ENCODE measurements at regions not wholly inside any gene's neighbourhood (a gene's known extent, or its start where the extent isn't known, plus 50 kb on each side); places are given as distances from the start of the nearest gene placed in this dataset.

DNA sequence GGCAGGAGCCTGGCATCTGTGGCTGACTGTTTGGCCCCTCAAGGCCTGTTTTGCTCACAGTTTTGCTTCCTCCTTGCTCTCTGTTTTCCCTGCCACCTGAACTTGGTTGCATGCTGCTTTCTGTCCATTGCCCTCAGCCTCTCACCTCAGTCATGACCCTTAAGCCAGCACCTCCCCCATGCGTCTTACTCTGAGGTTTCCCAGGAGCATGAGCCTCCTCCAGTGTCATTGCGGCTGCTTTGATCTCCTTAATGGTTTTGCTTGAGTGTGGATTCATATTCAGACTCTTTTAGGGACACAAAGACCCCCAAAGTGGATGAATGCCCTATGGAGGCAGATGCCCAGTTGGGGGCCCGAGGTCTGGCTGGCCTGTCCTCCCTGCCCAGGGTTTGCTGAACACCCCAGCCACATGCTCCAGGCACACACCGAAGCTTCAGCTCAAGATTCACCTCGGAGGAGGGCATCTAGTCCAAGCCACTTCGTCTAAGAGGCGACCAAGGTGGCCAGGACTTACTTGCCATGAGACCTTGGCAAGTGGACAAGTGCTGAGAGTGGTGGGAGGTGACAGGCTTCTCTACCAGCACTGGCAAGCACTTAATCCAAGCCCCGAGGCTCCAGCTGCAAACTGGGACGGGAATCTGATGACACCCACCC is 95.4 kb upstream of the DIO3 start:
- DNase-seq (ENCODE audit: low spot score) = no peak

DNA sequence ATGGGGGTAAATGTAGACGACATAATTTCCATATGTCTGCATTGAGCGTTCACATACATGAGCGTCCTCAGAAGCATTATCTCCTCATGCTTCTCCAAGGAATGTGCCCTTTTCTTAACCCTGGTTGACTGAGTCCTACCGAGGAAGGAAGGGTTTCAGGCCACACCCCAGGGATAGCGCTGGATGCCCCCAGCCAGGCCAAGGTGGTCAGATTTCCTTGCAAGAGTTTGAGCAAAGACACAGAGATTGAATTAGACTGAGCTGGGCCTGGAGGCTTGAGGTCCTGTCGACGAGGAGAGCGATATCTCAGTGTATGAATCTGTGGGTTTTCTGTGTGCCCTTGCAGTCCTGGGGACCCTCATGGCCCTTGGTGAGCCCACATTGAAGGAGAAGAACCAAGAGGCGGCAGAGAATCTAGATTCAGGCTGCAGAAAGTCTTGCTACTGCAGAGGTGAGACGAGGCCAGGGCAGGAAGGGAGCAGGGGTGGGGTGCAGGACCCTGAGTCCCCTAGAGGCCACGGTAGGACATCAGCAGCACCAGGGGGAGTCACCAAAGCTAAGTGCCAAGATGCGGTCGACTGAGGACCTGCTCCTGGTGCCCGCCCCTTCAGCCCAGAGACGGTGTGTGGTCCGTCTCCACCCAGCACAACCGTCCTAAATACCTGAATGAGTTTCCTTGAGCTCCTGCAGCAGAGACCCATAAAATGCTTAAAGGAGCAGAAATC is 94.7 kb upstream of the DIO3 start:
- no peak for DNase-seq (ENCODE audit: low spot score)

DNA sequence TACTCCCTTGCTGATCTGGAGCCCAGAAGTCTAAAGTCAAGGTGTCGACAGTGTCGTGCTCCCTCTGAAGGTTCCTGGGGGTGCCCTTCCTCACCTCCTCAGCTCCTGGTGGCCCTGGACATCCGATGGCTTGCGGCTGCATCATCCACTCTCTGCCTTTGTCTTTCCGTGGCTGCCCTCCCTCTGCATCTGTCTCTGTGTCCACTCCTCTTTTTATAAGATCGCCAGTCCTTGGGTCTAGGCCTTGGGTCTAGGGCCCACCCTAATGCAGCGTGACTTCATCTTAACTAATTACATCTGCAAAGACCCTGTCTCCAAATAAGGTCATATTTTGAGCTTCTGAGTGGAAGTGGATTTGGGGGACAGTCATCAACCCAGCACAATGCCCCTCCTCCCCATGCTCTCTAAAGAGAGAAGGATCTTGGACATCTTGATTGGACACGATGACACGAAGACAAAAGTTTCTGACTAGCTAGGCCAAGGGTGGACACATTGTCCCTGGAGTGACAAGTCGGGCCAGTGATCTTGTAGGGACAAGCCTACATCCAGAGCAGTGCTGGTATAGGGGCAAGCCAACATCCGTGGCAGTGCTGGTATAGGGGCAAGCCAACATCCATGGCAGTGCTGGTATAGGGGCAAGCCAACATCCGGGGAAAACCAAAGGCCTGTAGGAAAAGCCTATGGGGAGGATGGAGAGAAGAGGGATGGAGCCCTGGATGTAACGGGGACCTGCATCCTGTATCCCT is 93.9 kb upstream of the DIO3 start:
- no peak for DNase-seq (ENCODE audit: low spot score)

DNA sequence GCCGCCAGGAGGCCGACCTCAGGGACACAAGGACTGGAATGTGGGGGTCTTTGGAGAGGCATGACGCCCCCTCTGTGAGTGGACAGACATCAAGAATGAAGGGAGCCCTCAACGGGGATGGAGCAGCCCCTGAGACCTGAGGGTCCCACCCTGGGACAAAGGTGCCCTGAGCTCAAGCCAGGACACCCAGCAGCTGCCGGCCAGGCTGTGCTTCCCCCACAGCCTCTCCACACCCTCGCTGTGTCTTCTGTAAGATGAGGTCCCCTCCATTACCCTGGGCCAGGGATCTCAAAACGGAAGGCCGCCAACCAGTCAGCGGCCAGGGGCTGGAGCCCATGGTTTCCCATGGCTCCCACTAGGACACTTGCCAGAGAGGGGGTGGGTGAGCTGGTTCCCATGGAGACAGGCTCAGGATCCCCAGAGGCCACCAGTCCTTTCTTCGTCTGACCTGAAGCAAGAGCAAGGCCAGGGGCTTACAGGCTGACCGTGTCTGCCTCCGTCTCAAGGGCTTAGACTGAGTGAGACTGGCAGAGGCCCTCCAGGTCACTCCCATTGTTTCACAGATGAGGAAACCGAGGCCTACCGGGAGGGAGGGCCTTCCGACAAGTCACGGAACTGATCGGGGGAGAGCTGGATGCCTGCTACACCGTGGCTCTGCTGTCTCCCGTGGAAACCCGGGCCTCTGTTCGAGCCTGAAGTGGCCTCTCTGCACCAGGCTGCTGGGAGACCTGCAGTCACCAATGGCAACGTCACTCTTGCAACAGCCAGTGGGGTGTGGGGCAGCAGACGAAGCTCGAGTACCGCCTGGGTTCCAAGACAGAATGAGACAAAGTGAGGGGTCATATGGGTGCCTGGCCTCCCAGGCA is 91.7 kb upstream of the DIO3 start:
- no peak for DNase-seq (ENCODE audit: low spot score)

DNA sequence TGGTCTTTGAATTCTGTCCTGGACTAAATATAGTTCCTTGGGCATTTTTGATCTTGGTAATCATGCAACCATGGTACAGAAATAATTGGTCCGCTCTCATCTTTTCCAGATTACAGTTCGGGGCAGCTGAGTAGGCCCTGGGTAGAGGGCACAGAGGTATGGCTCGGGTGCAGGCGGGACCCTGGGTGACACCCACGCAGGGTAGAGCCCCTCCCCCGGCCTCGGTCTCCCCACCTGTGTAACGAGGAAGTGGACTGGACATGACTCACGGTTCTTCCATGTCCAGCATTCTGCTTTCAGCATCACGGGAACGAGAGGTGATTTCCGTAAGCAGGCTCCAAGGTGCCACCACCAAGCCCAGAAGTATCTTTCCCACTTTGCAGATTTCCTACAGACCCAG is 91.0 kb upstream of the DIO3 start:
- DNase-seq (ENCODE audit: low spot score) = no peak

DNA sequence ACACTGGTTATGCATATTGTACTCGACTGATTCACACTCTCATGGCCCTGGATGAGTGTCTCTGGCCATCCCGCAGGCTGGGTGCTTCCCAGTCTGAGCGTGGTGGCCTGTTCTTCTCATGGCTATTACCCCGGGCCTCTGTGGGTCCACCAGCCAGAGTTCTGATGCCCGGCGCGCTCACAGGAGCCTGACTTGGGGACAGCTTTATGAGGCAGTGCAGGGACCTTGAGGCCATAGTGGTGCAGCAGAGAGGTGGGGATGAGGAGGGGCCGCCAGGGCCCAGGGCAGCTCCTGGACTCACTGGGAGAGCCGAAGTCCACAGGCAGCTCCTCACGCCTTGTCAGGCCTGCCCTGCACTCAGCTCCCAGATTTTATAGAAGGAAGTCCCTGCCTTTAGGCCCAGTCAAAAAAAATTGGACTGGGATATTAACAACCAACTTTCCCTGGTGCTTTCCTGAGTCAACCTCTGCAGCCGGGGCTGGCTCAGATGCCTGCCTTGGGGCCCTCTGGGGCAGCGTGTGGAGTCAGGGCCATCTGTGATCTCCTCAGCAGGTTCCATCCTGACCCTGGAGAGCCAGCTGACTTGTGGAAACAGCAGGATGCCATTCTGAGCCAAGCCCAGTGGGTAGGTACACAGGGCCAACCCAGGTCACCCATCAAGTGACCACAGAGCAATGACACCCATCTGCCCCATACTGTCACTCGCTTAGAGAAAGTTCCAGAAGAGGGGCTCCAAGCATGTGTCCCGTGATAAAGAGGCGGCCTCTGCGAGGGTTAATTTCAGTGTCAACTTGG is 89.4 kb upstream of the DIO3 start:
- no peak for DNase-seq (ENCODE audit: low spot score)

DNA sequence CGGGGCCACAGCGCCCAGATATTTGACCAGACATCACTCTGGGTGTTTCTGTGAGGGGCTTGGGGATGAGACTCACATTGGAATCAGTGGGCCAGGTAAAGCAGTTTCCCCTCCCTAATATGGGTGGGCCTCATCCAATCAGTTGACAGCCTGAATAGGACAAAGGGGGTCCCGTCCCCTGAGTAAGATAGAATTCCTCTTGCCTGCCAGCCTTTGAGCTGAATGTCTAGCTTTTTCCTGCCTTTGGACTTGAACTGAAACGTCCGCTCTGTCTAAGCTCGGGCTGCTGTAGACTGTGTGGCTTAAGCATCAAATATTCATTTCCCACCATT is 88.8 kb upstream of the DIO3 start:
- no peak for DNase-seq (ENCODE audit: low spot score)

DNA sequence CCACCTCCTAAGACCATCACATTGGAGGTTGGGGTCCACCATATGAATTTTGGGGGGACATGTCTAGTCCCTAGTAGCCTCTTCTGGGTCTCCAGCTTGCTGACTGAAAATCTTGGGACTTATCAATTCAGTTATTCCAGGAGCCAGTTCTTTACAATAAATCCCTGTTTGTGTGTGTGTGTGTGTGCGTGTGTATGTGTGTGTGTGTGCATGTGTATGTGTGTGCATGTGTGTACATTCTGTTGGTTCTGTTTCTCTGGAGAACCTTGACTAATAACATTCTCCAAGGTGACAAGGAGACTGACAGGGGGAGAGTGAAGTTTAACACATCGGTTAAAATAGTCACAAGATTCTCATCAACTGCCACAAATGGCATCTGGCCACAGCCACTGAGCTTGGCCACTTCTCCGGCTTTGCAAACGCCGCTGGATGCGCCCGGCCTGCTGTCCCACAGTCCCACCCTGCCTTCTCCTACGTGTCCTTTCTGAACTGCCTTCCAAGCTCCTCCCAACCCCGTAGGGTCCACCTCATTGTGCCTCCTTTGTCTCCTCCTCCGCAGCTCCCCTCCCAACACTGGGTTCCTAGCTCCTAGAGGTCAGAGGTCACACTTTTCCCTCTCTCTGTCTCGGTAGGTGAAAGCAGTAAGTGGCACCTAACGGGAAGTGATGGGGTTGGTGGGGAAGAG is 88.1 kb upstream of the DIO3 start:
- no peak for DNase-seq (ENCODE audit: low spot score)

DNA sequence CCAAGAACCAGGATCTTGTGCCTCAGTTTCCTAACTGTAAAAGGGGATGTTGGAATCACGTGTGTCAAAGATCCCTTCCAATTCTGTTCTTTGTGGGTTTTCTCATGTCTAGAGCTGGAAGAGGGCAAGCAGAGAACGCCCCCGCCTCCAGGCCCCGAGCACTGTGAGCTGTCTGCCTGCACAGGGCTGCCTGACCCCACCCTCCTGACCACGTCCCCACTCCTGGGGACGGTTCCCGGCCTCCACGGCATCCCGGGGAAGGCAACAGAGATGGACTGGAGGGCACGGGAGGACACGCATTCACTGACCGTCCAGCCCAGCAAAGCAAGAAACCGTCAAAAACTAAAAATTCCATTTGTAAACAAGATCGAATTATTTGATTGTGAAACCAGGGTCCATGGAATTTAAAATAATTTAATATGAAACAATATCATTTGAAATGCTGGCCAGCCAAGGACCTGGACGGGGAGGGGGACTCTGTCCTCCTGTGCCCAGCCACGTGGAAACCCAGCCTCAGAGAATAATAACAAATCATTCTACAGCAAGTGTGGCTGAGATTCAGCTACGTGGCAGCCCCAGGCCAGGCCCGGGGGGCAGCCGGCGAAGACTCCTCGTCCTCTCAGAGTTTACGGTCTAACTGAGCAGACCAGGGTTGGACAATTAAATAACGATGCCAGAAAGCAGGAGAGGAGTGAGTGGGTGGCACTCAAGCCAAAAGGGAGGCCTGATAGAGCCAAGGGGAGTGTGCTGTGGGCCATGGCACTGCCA is 87.3 kb upstream of the DIO3 start:
- no peak for DNase-seq (ENCODE audit: low spot score)

DNA sequence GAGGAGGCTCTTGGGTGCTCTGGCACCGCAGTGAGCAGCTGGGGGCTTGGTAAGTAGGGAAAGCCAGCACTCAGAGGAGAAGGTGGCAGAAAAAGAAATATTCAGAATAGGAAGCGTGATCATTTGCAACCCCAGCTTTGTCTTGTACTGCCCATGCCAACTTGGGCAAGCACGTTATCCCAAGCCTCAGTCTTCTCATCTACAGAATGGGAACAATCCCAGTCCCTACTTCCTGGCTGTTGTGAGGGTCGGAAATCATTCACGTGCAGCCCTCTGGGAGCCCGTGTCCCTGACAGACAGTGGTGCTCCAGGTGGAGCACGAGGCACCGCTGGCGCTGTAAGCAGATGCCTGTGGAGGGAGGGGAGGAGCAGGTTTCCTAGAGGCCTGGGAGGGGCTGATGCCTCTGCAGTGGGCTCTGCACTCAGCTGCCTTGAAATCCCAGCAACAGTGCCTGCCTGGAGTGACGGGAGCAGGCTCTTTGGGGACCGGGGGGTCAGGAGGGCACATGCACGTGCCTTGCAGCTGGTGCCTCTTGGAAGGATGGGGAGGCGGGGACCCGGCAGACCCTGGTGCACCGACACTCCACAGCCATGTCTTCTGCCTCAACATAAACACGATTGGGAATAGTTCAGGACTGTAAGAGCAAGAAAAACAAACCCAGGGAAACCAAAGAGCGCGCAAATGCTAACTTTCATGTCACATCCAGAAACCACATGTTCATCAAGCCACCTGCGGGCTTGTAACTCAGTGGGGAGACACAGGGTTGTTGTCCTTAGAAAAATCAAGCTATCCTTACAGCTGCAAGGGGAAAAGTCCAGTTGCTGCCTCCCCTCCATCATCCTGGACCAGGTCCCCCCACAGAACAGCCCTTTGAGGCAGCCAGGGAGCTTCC is 86.5 kb upstream of the DIO3 start:
- DNase-seq (ENCODE audit: low spot score) = no peak

DNA sequence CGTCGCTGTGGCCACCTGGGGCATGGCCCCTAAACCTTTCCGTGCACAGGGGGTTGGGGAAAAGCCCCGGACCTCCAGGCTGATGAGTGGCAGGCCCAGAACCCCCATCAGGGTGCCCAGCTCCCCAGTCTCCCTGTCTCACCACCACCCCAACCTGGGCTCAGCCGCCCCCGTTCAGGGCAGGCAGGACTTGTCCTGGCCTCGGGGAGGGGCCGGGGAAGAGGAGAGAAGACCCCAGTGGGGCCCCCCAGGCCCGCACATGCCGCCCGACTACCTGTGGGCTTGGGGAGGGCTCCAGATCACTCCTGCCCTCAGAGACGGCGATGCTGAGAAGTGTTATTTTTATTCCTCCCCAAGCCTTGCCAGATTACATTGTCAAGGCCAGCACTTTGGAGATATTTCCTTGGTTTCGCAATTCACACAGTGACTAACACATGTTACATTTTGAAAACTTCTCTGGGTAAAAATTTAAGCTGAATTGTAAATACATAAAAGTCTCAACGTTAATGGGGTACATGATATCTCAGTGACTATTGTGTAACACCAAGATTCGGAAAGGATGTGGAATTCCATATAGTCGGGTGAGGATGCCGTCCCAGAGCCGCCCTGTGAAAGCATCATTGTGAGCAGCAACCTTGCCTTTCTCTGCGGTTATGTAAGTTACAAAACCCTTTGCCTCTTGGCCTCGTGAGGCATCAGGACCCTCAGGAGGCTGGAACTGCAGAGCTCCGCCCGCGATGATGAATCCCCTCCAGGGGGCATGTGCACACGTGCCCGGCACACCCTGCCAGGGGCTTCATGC is 85.6 kb upstream of the DIO3 start:
- DNase-seq (ENCODE audit: low spot score) = no peak

DNA sequence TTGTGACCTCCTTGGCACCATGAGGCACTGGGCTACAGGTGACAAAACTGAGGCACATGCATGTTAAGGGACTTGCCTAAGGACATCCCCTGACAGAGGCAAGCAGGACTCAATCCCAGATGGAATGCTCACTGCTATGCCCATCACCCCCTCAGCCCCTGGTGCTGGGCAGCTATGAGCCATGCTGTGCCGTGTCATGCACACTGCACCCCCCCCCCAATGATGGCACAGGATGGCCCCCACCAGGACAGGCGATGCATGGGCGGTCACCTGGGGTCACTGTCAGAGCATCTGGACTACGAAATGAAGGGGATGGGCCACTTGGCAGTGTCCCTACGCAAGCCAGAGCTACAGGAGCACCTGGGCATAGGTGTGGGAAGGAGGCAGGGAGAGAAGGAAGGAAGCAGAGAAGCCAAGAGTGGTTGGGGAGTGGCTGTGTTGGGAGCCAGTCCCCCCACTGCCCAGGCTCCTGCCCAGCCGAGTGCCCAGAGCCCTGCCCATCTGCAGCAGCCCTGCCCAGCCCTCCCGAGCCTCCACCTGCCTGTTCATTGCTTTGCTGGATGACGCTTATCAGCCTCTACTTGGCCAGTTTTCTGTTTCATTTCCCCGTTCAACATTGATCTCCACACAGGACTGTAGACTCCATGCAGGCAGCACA is 84.9 kb upstream of the DIO3 start:
- no peak for DNase-seq (ENCODE audit: low spot score)

DNA sequence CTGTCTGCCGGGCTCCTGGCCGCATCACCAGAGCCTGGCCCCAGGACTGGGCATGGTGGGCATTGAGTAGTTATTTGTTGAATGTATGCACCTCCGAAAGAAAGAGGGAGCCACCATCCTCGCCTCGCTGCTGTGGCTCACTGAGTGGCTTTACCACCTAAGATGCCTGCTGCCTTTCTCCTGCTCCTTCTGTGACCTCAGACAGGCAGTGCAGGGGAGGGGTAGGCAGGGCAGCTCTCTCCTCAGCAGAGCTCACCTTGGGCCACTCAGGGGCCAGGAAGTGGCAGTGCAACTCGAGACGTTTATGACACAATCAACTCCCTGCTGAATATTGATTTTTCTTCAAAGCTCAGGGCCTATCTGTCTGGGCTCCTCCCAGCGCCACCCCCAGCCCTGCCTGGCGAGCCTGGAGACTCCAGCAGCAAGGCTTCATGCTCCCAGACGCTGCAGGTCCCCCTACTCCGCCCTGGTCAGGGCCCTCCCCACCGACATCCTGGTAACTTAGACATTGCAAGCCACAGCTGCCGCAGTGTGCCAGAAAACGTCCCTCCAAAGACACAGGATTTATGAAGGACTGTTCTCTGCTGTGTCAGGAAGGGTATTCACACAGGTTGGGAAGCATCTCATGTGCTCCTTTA is 84.3 kb upstream of the DIO3 start:
- peak; percentile 40 for DNase-seq (ENCODE audit: low spot score)

DNA sequence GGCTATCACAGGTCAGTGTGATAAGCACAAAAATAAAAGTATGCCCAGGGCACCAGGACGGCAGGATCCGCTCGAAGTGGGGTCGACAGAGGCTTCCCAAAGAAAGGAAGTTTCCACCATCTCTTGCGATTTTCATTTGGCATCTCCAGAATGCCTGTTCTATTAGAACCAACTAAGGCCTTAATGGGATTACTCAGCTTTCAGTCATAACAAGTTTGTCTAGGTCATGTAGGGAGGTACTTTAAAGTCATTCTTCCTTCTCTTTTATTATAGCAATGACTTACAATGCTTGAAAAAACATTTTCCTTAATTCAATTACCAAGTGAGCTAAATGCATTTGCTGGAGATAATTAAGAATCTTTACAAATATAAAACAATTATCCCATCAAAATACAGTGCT is 83.6 kb upstream of the DIO3 start:
- no peak for DNase-seq (ENCODE audit: low spot score)

DNA sequence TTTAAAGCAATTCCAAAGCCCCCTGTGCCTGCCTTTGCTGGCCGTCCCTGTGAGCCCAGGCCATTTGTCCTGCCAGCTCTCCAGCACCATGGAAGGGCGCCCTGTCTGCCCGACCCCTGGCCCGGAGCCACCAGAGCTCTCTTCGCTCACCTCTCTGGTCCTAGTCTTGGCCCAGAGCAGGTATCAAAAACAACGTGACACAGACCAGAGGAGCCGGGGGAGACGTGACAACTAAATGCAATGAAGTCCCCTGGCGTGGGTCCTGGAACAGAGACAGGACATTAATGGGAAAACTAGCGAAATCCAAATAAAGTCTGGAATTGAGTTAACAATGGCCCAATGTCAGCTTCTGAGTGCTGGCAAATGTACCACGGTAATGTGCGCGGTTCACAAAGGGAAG is 83.2 kb upstream of the DIO3 start:
- DNase-seq (ENCODE audit: low spot score) = no peak

DNA sequence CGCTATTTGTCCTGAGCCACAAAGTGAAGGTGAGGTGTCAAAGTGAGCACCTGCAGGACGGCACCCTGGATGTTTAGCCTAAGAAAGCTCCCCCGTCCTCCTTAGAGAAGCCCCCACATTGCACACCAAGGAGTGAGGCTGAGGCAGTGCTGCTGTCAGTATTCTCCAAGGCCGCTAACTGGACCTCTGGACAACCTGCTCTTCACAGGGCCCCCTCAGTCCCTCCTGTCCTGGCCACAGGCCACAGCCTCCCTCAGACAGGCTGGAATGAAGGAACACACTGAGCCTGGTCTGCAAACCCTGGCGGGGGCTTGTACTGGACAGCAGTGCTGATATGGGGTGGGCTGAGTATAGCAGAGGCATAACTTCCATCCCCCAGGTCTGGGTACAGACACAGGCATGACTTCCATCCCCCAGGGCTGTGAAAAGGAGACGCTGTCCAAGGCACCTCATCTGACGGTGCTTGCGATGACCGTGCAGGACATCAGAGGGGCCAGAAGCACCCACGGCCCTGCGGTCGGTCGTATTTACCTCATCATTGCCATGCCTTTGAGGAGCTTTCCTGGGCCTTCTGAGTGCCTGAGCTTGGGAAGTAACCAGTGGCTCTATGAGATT is 82.4 kb upstream of the DIO3 start:
- DNase-seq (ENCODE audit: low spot score) = no peak
